ENCODE measurements at regions not wholly inside any gene's neighbourhood (a gene's known extent, or its start where the extent isn't known, plus 50 kb on each side); places are given as distances from the start of the nearest gene placed in this dataset.
"Not testable (repeated sequence)": the region's sequence is repeated elsewhere in the genome, so short reads cannot be mapped to it uniquely, and the experiment has no call there.

DNA sequence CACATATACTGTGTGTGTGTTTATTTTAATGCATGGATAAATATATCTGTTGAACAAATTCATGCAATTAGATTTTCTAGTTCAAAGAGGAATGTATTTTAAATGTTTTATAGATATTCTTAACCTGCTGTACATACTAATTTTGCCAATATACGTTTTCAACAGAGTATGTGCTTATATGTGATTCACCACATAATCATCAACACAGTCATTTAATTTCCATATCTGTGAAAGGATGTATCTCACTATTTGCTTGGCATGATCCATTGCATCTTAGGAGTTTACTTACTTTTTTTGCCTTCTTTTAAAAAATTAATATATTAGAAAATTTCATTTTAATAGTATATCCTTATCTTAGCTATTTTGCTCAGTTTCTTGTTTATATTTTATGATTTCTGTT lies 902.3 kb upstream of the CITED2 start:
- no peak for DNase-seq (ENCODE audit: low read depth, low spot score)

DNA sequence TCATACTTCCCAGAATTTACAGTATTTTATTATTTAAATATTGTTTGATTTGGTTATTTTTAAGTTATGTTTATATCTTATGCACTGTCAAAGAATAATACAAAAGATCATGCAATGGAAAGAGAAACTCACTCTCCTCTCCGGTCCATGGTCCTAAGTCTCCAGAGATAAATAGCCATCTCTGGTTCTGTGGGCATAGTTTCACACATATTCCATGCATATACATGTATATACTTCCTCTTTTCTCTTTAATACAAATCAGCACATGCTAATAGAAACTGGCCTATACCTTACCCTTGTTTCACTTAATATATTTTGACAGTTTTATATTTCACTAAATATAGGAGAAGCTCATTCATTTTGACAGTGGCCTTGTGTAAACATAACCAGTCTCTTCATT lies 901.7 kb upstream of the CITED2 start:
- DNase-seq (ENCODE audit: low read depth, low spot score): no peak

GRCh38 chr6:140275725-140276124 lies 901.3 kb upstream of the CITED2 start:
- DNase-seq (ENCODE audit: low read depth, low spot score): no peak

DNA sequence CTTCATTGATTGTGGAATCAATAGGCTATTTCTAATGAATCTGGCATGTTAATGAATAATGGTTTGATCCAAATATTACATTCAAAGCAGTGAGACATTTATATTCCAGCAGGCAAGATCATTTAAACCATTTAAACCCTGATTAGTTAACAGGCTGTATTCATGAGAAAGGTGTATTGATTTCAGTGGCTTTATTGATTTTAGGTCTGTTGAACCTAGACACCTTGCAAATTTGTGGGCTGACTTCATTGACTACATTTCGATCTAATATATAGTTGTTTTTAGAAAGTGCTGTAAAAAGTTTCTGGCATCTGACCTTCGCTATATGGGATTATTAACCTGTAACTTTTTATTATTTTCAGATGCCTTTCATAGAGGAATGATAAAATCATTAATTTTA lies 900.1 kb upstream of the CITED2 start:
- DNase-seq (ENCODE audit: low read depth, low spot score): no peak

GRCh38 chr6:140271759-140272377 lies 897.4 kb upstream of the CITED2 start:
- no peak for DNase-seq (ENCODE audit: low read depth, low spot score)

GRCh38 chr6:140269591-140270165 lies 895.2 kb upstream of the CITED2 start:
- no peak for DNase-seq (ENCODE audit: low read depth, low spot score)

DNA sequence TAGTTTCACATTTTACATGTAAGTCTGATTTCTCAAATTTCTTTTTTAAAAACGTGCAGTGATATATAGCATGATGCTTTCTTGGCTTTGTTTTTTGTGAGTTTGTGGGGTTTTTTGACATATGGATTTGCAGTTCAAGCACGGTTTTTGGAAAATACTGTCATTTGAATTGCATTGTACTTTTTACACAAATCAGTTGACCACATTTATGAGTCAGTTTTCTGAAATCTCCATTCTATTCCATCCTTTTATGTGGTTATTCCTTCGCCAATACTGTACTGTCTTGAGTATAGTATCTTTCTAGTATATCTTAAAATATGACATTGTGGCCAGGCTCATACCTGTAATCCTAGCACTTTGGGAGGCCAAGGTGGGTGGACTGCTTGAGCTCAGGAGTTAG lies 890.0 kb upstream of the CITED2 start:
- DNase-seq (ENCODE audit: low read depth, low spot score): no peak

GRCh38 chr6:140258302-140258701 lies 883.9 kb upstream of the CITED2 start:
- not testable (repeated sequence) for DNase-seq (ENCODE audit: low read depth, low spot score)

DNA sequence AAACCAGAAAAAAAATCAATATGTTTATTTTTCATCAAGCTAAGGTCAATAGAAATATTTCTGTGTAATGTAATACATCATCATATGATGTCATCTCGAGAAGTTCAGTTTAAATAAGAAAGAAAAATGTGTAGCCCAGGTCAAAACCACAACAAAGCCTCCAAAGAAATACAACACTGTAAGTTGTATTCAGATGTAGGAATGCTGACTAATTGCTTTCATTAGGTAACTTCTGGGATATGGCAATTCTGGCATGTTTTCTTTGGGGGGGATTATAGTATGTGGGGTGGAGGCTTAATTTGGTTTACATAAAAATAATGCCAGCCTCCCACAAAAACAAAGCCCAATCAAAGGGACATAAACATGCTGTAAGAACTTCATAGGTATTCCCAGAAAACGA lies 881.8 kb upstream of the CITED2 start:
- DNase-seq (ENCODE audit: low read depth, low spot score): no peak

DNA sequence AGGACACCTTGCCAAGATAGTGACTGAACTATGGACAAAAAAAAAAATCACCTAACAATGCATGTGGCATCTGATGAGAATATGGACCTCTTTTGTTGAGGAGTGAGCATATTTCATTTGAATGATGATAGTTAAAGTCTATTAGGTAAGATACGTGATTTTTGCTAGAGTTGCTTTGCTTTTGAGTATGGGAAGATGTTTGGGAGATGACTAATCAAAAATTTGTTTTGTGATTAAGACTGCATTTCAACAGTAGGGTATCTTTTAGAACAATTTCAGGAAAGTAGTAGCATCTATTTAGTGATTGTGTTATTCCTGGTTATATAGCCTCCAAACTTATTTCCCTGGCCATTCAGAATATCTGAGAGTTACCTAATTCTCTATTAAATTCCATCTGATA lies 878.6 kb upstream of the CITED2 start:
- no peak for DNase-seq (ENCODE audit: low read depth, low spot score)

- no peak for DNase-seq (ENCODE audit: low read depth, low spot score)
Observed at GRCh38 chr6:140252099-140252498, 877.7 kb upstream of the CITED2 start.

DNA sequence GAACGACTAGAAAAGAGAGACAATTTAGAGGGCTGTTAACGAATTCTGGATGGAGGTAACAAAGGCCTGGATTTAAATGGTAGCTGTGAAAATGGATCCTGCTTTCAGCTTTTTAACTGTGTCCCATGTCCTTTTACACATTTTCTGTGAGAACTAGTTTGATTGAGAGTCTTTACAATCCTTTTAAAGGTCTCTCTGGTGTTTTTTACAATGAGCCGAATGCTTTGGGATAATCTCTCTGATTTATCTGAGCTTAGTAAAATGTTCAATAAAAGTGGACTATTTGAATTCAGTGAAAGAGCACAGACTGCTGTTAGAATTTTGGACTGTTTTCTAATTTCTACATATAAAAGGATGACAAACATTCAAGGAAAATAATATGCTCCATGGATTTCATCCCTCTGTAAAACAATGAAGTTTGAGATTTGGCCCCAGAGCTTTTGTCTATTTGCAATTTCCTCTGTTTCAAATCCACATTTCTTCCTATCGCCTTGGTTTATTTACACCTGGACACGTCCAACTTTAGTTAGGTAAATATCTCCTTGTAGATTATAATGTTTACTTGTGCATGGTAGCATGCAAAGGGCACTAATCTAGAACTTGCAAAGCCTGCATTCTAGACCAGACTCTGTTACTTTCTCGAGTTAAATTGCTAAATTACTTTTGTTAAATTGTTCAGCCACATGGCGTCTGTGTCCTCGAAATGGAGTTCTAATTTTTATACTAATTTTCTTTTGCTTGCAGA lies 871.0 kb upstream of the CITED2 start:
- DNase-seq (ENCODE audit: low read depth, low spot score): no peak

GRCh38 chr6:140237251-140237650 lies 862.8 kb upstream of the CITED2 start:
- no peak for DNase-seq (ENCODE audit: low read depth, low spot score)

- DNase-seq (ENCODE audit: low read depth, low spot score): no peak
Observed at GRCh38 chr6:140236732-140237131, 862.3 kb upstream of the CITED2 start.

- no peak for DNase-seq (ENCODE audit: low read depth, low spot score)
Observed at GRCh38 chr6:140230282-140230681, 855.8 kb upstream of the CITED2 start.

DNA sequence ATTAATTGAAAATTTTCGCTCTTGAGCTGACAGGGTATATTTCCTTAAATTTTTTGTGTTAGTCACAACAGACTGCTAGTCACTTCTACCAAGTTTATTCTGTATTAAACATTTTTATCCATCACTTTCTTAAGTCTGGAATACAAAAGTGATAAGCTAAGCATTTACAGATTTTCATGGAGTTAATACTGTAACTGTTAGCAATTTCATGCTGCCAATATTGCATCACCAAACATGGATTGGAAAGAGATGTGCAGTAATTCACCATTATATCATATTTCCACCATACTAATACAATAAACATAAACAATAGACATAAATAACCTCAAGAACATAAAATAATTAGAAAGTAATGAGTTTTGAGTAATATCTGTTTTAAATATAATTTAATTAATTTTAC lies 854.0 kb upstream of the CITED2 start:
- no peak for DNase-seq (ENCODE audit: low read depth, low spot score)

DNA sequence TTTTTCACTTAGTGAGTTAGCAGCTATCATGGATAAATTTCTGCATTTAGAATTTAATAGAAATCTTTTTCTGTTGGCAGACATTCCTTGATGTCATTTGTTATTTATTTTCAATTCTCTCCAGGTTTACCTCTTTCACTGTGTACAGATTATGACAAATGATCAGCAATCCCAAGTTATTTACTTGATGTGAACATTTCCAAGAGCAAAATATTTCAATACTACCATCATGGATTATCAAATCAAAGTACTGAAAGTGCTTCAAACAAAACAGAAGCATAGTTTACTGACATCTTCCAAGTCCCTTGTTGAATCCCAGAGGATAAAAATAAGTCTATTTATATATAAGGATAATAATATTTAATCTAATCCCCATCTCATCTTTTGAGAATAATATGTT lies 852.2 kb upstream of the CITED2 start:
- no peak for DNase-seq (ENCODE audit: low read depth, low spot score)

DNA sequence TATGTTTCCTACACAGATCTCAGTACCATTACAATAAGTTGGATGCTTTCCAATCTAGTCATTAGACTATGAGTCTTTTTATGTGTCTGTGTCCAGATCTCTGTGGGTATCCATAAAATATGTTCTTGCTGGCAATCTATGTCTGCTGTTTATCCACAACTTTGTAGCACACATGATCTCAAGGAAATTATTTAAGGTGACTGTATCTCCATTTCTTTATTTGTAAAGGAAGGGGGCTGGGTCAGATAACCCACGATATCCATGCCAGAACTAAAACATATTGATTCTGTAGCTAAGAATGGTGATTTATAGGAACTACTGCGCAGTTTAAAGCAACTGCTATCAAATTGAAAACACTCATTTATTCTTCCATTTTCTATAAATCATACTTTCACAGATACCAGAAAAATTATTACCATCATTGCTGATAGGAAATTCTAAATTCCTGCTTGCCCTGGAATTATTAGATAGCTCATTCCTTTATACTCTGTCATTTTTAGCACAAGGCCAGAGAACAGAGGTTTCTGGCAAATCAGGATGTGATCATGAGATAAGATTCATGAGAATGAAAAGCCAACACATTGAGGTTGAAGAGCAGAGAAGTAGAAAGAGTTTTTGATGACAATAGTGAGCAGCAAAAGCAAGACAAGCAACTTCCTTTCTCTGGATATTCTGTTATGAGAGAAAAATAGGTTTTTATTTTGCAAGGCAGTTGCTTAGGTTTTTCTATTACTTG lies 851.4 kb upstream of the CITED2 start:
- DNase-seq (ENCODE audit: low read depth, low spot score): no peak

GRCh38 chr6:140217283-140217682 lies 842.8 kb upstream of the CITED2 start:
- no peak for DNase-seq (ENCODE audit: low read depth, low spot score)

GRCh38 chr6:140209775-140210174 lies 835.3 kb upstream of the CITED2 start:
- DNase-seq (ENCODE audit: low read depth, low spot score): no peak

DNA sequence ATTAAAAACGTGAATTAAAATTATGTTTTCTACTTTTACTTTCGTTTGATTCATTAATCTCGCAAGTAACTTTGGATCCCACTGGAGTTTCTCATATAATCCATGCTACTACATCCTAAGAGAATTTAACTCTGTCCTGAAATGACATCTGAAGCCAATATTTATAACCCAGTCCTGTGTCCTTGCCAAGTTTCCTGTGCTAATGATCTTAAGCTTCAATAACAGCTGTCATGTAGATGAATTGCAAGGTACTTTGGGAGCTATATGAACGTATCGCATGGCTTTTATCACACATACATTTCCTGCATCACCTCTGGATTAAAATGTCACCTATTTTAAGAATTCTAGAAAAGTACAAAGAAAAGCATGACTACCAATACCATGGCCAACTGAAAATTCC lies 833.8 kb upstream of the CITED2 start:
- no peak for DNase-seq (ENCODE audit: low read depth, low spot score)

GRCh38 chr6:140205795-140206593 lies 831.5 kb upstream of the CITED2 start:
- DNase-seq (ENCODE audit: low read depth, low spot score): no peak

Data from smooth muscle cell of the brain vasculature (primary cell).